ENCODE measurements at regions not wholly inside any gene's neighbourhood (a gene's known extent, or its start where the extent isn't known, plus 50 kb on each side); places are given as distances from the start of the nearest gene placed in this dataset.

- in situ Hi-C loops (cut with MboI; ENCODE audit: low sequenced_read_pairs): no loop called here
Measured at GRCh38 chr9:26426551-26427131, 466.0 kb downstream of the CAAP1 start.

- in situ Hi-C loops (cut with MboI; ENCODE audit: low sequenced_read_pairs): no loop called here
Measured at GRCh38 chr9:26418480-26418879, 474.1 kb downstream of the CAAP1 start.

DNA sequence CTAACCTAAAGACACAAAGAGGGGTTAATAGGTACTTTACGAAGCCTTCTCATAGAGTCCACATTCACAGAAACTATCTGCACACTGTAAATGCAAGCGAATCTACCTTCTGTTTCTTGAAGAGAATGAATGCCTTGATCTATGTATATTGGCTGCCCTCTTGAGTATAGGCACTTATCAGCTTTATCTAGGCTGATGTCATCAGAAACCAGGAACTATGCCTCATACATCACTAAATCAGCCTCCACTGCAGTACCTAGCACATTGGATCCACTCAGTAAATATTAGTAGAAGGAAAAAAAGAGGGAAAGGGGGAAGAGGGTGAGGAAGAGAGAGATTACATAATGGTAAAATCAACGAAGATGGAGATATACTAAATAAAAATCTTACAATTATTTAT, 477.1 kb downstream of the CAAP1 start:
- in situ Hi-C loops (cut with MboI; ENCODE audit: low sequenced_read_pairs): no loop called here

- in situ Hi-C loops (cut with MboI; ENCODE audit: low sequenced_read_pairs): no loop called here
Measured at GRCh38 chr9:26413611-26414010, 479.0 kb downstream of the CAAP1 start.

GRCh38 chr9:26412446-26412845, 480.2 kb downstream of the CAAP1 start:
- in situ Hi-C loops (cut with MboI; ENCODE audit: low sequenced_read_pairs): no loop called here

DNA sequence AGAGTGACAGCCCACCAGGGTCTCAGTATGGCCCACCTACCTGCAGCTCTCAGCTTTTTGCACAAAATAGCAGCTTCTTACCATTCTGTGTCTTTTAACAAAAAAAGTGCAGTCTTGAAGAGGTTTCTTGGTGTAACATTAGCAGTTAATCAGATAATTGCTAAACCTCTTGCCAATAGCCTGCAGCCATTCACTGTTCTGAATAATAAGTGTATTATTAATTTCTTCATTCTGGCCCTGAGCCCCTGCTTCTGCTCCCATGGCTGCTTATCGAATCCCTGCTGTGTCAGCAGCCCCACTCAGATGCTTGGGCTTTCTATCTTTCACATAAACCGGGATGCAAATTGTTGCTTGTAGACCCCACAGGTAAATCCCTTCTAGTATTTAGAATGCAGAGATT, 485.9 kb downstream of the CAAP1 start:
- in situ Hi-C loops (cut with MboI; ENCODE audit: low sequenced_read_pairs): no loop called here

DNA sequence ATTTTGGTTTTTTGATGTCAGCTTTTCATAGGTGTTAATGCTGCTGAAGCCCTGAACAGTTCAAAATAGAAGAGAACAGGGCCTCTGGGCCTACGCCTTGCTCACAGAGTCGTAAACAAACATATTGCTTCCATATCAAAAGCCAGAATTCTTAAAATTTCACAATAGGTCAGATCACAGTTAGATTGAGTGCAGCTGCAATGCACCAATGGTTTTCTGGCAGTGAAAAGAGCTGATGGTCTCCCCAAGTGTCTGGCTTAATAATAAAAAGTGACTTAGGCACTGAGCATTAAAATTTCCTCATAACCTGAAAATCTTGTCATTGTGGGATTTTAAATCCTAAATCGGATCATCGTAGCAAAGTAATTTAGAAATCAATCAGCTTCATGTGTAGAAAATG, 493.0 kb downstream of the CAAP1 start:
- in situ Hi-C loops (cut with MboI; ENCODE audit: low sequenced_read_pairs): no loop called here

GRCh38 chr9:26394025-26394424, 498.6 kb downstream of the CAAP1 start:
- in situ Hi-C loops (cut with MboI; ENCODE audit: low sequenced_read_pairs): no loop called here

- in situ Hi-C loops (cut with MboI; ENCODE audit: low sequenced_read_pairs): no loop called here
Measured at GRCh38 chr9:26392639-26393038, 500.0 kb downstream of the CAAP1 start.

DNA sequence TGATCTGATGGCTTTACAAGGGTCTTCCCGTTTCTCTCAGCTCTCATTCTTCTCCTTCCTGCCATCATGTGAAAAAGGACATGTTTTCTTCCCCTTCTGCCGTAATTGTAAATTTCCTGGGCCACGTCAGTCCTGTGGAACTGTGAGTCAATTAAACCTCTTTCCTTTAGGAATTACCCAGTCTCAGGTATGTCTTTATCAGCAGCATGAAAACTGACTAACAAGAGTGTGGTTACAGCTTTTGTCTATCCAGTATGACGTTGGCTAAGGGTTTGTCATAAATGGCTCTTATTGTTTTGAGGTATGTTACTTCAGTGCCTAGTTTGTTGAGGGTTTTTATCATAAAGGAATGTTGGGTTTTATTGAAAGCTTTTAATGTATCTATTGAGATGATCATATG, 501.6 kb downstream of the CAAP1 start:
- in situ Hi-C loops (cut with MboI; ENCODE audit: low sequenced_read_pairs): no loop called here

DNA sequence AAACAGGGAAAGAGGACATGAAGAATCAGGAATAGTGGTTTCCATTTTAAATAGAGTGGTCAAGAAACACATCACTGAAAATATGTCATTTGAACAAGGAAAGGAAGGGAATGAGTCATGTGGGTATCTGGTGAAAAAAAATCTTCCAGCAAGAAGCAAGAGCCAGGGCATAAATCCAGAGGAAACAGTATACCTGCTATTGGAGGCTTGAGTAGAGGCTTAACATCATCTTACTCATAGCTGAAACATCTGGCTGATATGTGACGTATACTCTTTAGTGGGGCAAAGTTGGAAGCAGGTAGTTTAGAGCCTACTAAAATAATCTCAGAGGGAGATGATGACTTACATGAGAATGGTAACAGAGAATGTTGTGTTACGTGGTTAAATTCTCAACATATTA, 517.2 kb downstream of the CAAP1 start:
- in situ Hi-C loops (cut with MboI; ENCODE audit: low sequenced_read_pairs): no loop called here

- in situ Hi-C loops (cut with MboI; ENCODE audit: low sequenced_read_pairs): no loop called here
Measured at GRCh38 chr9:26373616-26374015, 519.0 kb downstream of the CAAP1 start.

DNA sequence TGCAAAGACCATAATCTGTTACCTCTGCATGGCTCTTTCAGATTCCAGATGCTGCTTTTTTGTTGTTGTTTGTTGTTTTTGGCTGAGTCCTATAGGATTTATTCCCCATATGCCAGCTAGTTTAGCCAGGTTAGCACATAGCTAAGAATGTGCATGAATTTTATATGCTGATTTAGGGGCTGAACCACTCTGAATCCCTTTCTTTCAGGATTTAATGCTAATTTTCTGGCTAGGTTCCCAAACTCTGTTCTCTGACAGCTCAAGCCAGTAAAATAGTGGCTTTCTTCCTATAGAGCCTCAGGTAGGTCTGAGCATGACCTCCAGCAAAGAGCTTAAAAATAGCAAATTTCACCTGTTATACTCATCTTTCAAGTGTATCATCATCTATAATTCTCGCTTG, 521.4 kb downstream of the CAAP1 start:
- in situ Hi-C loops (cut with MboI; ENCODE audit: low sequenced_read_pairs): no loop called here

DNA sequence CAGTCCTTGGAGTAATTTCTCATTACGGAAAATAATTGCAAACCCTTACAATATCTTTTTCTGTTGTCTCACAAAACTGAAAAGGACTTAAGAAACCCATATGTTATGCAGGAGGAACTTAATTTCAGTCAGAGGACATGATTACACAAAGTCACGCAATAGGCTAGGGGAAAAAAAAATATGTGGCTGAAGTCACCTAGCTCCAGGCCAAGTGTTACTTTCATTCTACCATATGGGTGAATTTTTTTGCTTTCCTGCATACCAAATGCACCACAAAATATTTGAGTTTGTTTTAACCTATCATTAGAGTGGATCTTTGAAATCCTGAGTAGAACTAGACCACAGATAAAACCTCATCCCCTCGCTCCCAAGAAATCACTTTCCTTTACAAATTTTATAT, 523.5 kb downstream of the CAAP1 start:
- in situ Hi-C loops (cut with MboI; ENCODE audit: low sequenced_read_pairs): no loop called here

DNA sequence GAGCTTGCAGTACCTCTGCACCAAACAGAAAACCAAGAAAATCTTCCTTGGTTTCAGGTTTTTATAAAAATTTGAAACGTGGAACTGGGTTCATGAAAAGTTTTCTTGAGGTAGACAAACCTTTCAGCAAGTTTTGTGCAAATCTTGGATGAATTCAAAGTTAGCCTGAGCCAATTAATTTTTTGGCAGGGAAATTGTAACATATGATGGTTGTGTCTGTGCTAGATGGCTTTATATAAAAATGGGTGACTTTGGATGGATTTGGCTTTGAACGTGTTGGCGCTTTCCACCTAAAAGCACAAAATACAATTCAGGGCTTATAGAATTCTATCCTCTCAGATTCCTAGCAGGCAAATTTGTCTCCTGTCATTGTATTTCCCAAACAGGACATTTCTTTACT, 524.4 kb downstream of the CAAP1 start:
- in situ Hi-C loops (cut with MboI; ENCODE audit: low sequenced_read_pairs): no loop called here

DNA sequence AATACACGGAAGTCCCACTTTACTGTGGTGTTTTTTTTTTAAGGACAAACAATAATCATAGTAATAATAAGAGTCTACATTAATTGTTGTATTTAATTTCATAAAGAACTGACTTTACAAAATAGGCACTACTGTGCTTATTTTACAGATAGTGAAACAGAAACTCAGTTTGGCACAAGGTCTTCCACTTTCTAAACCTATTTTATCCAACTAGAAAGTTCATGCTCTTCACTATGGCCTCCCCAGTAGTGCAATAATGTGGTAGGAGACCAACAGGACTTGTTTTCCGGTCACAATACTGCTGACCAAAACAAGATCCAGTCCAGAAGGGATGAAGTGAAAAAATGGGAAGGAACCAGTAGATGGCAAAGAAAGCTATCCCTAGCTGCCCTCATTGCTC, 531.6 kb downstream of the CAAP1 start:
- in situ Hi-C loops (cut with MboI; ENCODE audit: low sequenced_read_pairs): no loop called here

DNA sequence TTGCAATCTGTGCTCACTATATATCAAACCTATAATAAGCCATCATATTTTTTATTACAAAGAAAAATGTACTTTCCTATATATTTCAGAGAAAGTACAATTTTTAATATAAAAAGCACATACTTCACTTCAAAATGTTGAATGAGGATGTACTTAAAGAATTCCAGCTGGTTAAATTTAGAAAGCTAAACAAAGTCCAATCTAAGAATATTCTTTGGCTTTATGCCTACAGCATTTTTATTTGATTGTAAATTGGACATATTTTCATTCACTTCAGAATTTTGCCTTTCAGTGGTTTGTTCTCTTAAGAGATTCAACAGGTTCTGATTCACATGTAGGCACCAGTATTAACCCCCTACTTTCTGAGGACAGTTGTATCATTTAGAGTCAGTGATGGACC, 533.8 kb downstream of the CAAP1 start:
- in situ Hi-C loops (cut with MboI; ENCODE audit: low sequenced_read_pairs): no loop called here

GRCh38 chr9:26357803-26358344, 534.7 kb downstream of the CAAP1 start:
- in situ Hi-C loops (cut with MboI; ENCODE audit: low sequenced_read_pairs): no loop called here

DNA sequence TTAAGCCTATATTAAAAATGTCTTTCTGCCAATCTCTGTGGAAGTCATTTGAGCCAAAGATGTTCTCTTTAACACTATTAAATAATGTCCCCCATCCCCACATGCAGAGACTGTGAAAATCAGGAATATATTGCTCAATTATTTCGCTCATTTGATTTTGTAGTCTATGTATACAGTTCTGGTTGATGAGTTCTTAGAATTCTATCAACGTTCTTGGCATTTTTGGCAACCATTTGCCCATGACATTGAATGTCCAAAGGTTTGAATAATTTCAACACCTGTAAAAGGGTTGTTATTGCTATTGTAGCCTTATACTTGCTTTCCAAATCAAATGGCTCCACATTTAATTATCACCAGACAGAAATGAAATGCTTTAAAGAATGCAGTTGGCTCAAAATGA, 536.1 kb downstream of the CAAP1 start:
- in situ Hi-C loops (cut with MboI; ENCODE audit: low sequenced_read_pairs): no loop called here

DNA sequence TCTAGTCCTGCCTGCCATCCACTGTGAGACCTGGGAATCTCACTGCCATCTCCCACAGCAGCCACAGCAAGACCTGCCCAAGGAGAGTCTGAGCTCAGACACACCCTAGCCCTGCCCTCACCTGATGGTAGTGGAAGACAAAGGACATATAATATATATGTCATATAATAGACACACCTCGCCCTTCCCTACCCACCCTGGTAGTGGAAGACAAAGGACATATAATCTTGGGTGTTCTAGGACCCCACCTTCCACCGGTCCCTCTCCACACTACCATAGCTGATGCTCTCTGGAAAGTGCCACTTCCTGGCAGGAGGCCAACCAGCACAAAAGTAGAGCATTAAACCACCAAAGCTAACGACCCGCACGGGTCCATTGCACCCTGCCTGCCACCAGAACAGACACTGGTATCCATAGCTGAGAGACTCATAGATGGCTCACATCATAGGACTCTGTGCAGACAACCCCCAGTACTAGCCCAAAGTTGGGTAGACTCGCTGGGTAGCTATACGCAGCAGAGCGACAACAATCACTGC, 545.6 kb downstream of the CAAP1 start:
- in situ Hi-C loops (cut with MboI; ENCODE audit: low sequenced_read_pairs): loop anchor here (25.0 kb wide), 1 partner anchor 385 kb away; no protein-coding TSS in a partner anchor

- in situ Hi-C loops (cut with MboI; ENCODE audit: low sequenced_read_pairs): loop anchor here (25.0 kb wide), 1 partner anchor 379 kb away; no protein-coding TSS in a partner anchor
Measured at GRCh38 chr9:26341545-26341944, 551.1 kb downstream of the CAAP1 start.

DNA sequence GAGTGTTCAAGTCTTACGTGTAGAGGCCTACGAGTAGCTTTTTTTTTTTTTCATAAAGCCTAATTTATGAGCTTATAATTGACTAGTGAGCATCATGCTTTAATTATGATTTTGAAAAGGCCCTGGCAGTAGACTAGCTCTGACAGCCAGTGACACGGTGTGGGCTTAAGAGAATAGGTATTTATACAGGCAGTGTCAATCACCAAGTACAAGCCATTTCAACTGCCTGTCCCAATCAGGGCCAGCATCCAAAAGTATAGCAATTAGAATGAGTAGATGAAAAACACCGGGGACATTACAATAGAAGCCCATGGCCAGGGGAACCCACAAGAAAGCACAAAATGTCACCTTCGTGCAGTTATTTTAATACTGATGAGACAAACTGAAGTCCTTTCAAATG, 552.8 kb downstream of the CAAP1 start:
- in situ Hi-C loops (cut with MboI; ENCODE audit: low sequenced_read_pairs): loop anchor here (25.0 kb wide), 1 partner anchor 377 kb away; no protein-coding TSS in a partner anchor

DNA sequence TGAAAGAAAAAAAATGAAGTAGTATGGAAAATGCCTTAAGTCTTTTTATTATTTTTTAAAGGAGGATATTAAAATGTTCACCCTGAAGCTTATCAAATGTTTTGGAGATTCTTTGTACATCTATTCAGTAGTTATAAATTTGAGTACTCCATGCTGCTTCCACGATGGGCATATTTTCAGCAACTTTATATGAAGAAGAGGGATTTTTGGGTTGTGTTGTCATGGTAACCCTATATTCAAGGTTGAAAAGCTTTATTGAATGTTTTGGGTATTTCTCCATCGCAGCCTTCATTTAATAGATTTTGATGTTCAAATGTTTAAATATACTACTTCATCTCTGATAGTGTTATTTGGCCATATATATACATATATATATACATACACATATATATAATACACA, 557.5 kb downstream of the CAAP1 start:
- in situ Hi-C loops (cut with MboI; ENCODE audit: low sequenced_read_pairs): loop anchor here (25.0 kb wide), 1 partner anchor 373 kb away; no protein-coding TSS in a partner anchor

Data from HL-60/S4 treated with phorbol 12-myristate 13-acetate at 8.2 ng/mL for 4 days and 3 days (cell line).